CD4-positive, alpha-beta T cell treated with Interleukin-10 for 1 hour (primary cell): ENCODE measurements at regions not wholly inside any gene's neighbourhood (a gene's known extent, or its start where the extent isn't known, plus 50 kb on each side); places are given as distances from the start of the nearest gene placed in this dataset.
"Not testable (repeated sequence)": the region's sequence is repeated elsewhere in the genome, so short reads cannot be mapped to it uniquely, and the experiment has no call there.

Experiments
- DNase-seq: peaks from one replicate; pipeline ENCODE4 v3.0.0-alpha.2; 2020

GRCh38 chr9:6103911-6104310, 88.5 kb upstream of the RANBP6 start:
- not testable (repeated sequence) for DNase-seq

- not testable (repeated sequence) for DNase-seq
Observed at GRCh38 chr9:6102336-6102987, 87.0 kb upstream of the RANBP6 start.

- DNase-seq = not testable (repeated sequence)
Observed at GRCh38 chr9:6101725-6102124, 86.3 kb upstream of the RANBP6 start.

- DNase-seq = not testable (repeated sequence)
Observed at GRCh38 chr9:6099346-6099745, 83.9 kb upstream of the RANBP6 start.

GRCh38 chr9:6098431-6098830, 83.0 kb upstream of the RANBP6 start:
- DNase-seq = no peak

- no peak for DNase-seq
Observed at GRCh38 chr9:6096821-6097220, 81.4 kb upstream of the RANBP6 start.

- DNase-seq = no peak
Observed at GRCh38 chr9:6090277-6091210, 75.1 kb upstream of the RANBP6 start.

- no peak for DNase-seq
Observed at GRCh38 chr9:6089300-6089699, 73.9 kb upstream of the RANBP6 start.

GRCh38 chr9:6086006-6086655, 70.7 kb upstream of the RANBP6 start:
- no peak for DNase-seq

GRCh38 chr9:6080154-6080716, 64.8 kb upstream of the RANBP6 start:
- DNase-seq = peak; percentile 76

GRCh38 chr9:6079386-6079785, 64.0 kb upstream of the RANBP6 start:
- DNase-seq = no peak

GRCh38 chr9:6078382-6079105, 63.1 kb upstream of the RANBP6 start:
- DNase-seq = no peak

- DNase-seq = no peak
Observed at GRCh38 chr9:6076851-6077250, 61.4 kb upstream of the RANBP6 start.

GRCh38 chr9:6073731-6074130, 58.3 kb upstream of the RANBP6 start:
- DNase-seq = no peak

- no peak for DNase-seq
Observed at GRCh38 chr9:6072865-6073264, 57.4 kb upstream of the RANBP6 start.

- DNase-seq = no peak
Observed at GRCh38 chr9:6072453-6072852, 57.0 kb upstream of the RANBP6 start.

GRCh38 chr9:6068983-6069382, 53.6 kb upstream of the RANBP6 start:
- DNase-seq = peak; percentile 61

- no peak for DNase-seq
Observed at GRCh38 chr9:6067426-6067825, 52.0 kb upstream of the RANBP6 start.
